ENCODE measurements at regions not wholly inside any gene's neighbourhood (a gene's known extent, or its start where the extent isn't known, plus 50 kb on each side); places are given as distances from the start of the nearest gene placed in this dataset.
"Not testable (repeated sequence)": the region's sequence is repeated elsewhere in the genome, so short reads cannot be mapped to it uniquely, and the experiment has no call there.

GRCh38 chr2:83394134-83394904, 1064.8 kb downstream of the SUCLG1 start:
- H3K9me3 Mint-ChIP-seq = peaks cover 4% of the 10 kb centered on the region
- no peaks in the 10 kb centered on the region for H3K4me1 Mint-ChIP-seq (ENCODE audit: low read depth)
- no peak for DNase-seq
- H3K36me3 Mint-ChIP-seq (ENCODE audit: low read depth) = no peaks in the 10 kb centered on the region
- no peaks in the 10 kb centered on the region for H3K27me3 Mint-ChIP-seq
- no peak overlapping the region for H3K27ac Mint-ChIP-seq
- H3K4me3 Mint-ChIP-seq = no peak overlapping the region

GRCh38 chr2:83388804-83389203, 1070.3 kb downstream of the SUCLG1 start:
- DNase-seq = no peak
- Mint-ChIP-seq H3K4me3 (no peak overlapping the region), H3K9me3 (peaks cover 9% of the 10 kb centered on the region), H3K4me1 (ENCODE audit: low read depth) (no peaks in the 10 kb centered on the region), H3K36me3 (ENCODE audit: low read depth) (no peaks in the 10 kb centered on the region), H3K27me3 (no peaks in the 10 kb centered on the region), H3K27ac (no peak overlapping the region)

- Mint-ChIP-seq H3K4me3 (no peak overlapping the region), H3K36me3 (ENCODE audit: low read depth) (no peaks in the 10 kb centered on the region), H3K27ac (no peak overlapping the region), H3K27me3 (no peaks in the 10 kb centered on the region), H3K4me1 (ENCODE audit: low read depth) (no peaks in the 10 kb centered on the region), H3K9me3 (peaks cover 14% of the 10 kb centered on the region)
- DNase-seq = no peak
Observed at GRCh38 chr2:83386549-83386948, 1072.5 kb downstream of the SUCLG1 start.

GRCh38 chr2:83378921-83379320, 1080.2 kb downstream of the SUCLG1 start:
- H3K4me1 Mint-ChIP-seq (ENCODE audit: low read depth) = no peaks in the 10 kb centered on the region
- no peak overlapping the region for H3K27ac Mint-ChIP-seq
- no peak for DNase-seq
- H3K9me3 Mint-ChIP-seq = peaks cover 15% of the 10 kb centered on the region
- no peaks in the 10 kb centered on the region for H3K36me3 Mint-ChIP-seq (ENCODE audit: low read depth)
- no peaks in the 10 kb centered on the region for H3K27me3 Mint-ChIP-seq
- no peak overlapping the region for H3K4me3 Mint-ChIP-seq

- H3K27me3 Mint-ChIP-seq = no peaks in the 10 kb centered on the region
- H3K9me3 Mint-ChIP-seq = peaks cover 9% of the 10 kb centered on the region
- no peak overlapping the region for H3K27ac Mint-ChIP-seq
- H3K4me3 Mint-ChIP-seq = no peak overlapping the region
- H3K4me1 Mint-ChIP-seq (ENCODE audit: low read depth) = no peaks in the 10 kb centered on the region
- no peak for DNase-seq
- H3K36me3 Mint-ChIP-seq (ENCODE audit: low read depth) = no peaks in the 10 kb centered on the region
Observed at GRCh38 chr2:83376731-83377130, 1082.3 kb downstream of the SUCLG1 start.

GRCh38 chr2:83370419-83370762, 1088.7 kb downstream of the SUCLG1 start:
- H3K4me1 Mint-ChIP-seq (ENCODE audit: low read depth) = no peaks in the 10 kb centered on the region
- no peaks in the 10 kb centered on the region for H3K27me3 Mint-ChIP-seq

GRCh38 chr2:83369601-83370418, 1089.3 kb downstream of the SUCLG1 start:
- peaks cover 4% of the 10 kb centered on the region for H3K9me3 Mint-ChIP-seq
- DNase-seq = no peak
- no peak overlapping the region for H3K4me3 Mint-ChIP-seq
- H3K27me3 Mint-ChIP-seq = no peaks in the 10 kb centered on the region
- H3K36me3 Mint-ChIP-seq (ENCODE audit: low read depth) = no peaks in the 10 kb centered on the region
- no peaks in the 10 kb centered on the region for H3K4me1 Mint-ChIP-seq (ENCODE audit: low read depth)
- no peak overlapping the region for H3K27ac Mint-ChIP-seq

More at GRCh38 chr2:83370419-83370762, 1088.7 kb downstream of the SUCLG1 start:
- Mint-ChIP-seq H3K4me3 (no peak overlapping the region), H3K36me3 (ENCODE audit: low read depth) (no peaks in the 10 kb centered on the region), H3K9me3 (peaks cover 5% of the 10 kb centered on the region), H3K27ac (no peak overlapping the region)
- DNase-seq = no peak

GRCh38 chr2:83368916-83369315, 1090.2 kb downstream of the SUCLG1 start:
- Mint-ChIP-seq H3K4me3 (no peak overlapping the region), H3K27me3 (no peaks in the 10 kb centered on the region), H3K27ac (no peak overlapping the region), H3K36me3 (ENCODE audit: low read depth) (no peaks in the 10 kb centered on the region), H3K9me3 (peaks cover 6% of the 10 kb centered on the region), H3K4me1 (ENCODE audit: low read depth) (no peaks in the 10 kb centered on the region)
- no peak for DNase-seq

GRCh38 chr2:83368461-83368860, 1090.6 kb downstream of the SUCLG1 start:
- H3K36me3 Mint-ChIP-seq (ENCODE audit: low read depth) = no peaks in the 10 kb centered on the region
- H3K9me3 Mint-ChIP-seq = peaks cover 6% of the 10 kb centered on the region
- no peaks in the 10 kb centered on the region for H3K4me1 Mint-ChIP-seq (ENCODE audit: low read depth)
- no peak for DNase-seq
- no peak overlapping the region for H3K4me3 Mint-ChIP-seq
- H3K27ac Mint-ChIP-seq = no peak overlapping the region
- H3K27me3 Mint-ChIP-seq = no peaks in the 10 kb centered on the region

- H3K9me3 Mint-ChIP-seq = peaks cover 12% of the 10 kb centered on the region
- H3K27me3 Mint-ChIP-seq = no peaks in the 10 kb centered on the region
- DNase-seq = no peak
- H3K36me3 Mint-ChIP-seq (ENCODE audit: low read depth) = no peaks in the 10 kb centered on the region
- no peak overlapping the region for H3K27ac Mint-ChIP-seq
- no peak overlapping the region for H3K4me3 Mint-ChIP-seq
- H3K4me1 Mint-ChIP-seq (ENCODE audit: low read depth) = no peaks in the 10 kb centered on the region
Observed at GRCh38 chr2:83365476-83365875, 1093.6 kb downstream of the SUCLG1 start.

GRCh38 chr2:83364264-83364663, 1094.8 kb downstream of the SUCLG1 start:
- H3K36me3 Mint-ChIP-seq (ENCODE audit: low read depth) = no peaks in the 10 kb centered on the region
- DNase-seq = no peak
- no peak overlapping the region for H3K27ac Mint-ChIP-seq
- H3K9me3 Mint-ChIP-seq = peaks cover 12% of the 10 kb centered on the region
- H3K4me3 Mint-ChIP-seq = no peak overlapping the region
- no peaks in the 10 kb centered on the region for H3K4me1 Mint-ChIP-seq (ENCODE audit: low read depth)
- no peaks in the 10 kb centered on the region for H3K27me3 Mint-ChIP-seq

- not testable (repeated sequence) for H3K4me1 Mint-ChIP-seq (ENCODE audit: low read depth); DNase-seq; H3K36me3 Mint-ChIP-seq (ENCODE audit: low read depth); H3K4me3 Mint-ChIP-seq; H3K27ac Mint-ChIP-seq; H3K27me3 Mint-ChIP-seq
- peaks cover 12% of the 10 kb centered on the region for H3K9me3 Mint-ChIP-seq
Observed at GRCh38 chr2:83363138-83363537, 1095.9 kb downstream of the SUCLG1 start.

GRCh38 chr2:83359336-83359735, 1099.7 kb downstream of the SUCLG1 start:
- DNase-seq = no peak
- no peak overlapping the region for H3K4me3 Mint-ChIP-seq
- no peaks in the 10 kb centered on the region for H3K27me3 Mint-ChIP-seq
- no peaks in the 10 kb centered on the region for H3K36me3 Mint-ChIP-seq (ENCODE audit: low read depth)
- peaks cover 9% of the 10 kb centered on the region for H3K9me3 Mint-ChIP-seq
- H3K4me1 Mint-ChIP-seq (ENCODE audit: low read depth) = no peaks in the 10 kb centered on the region
- no peak overlapping the region for H3K27ac Mint-ChIP-seq

GRCh38 chr2:83342860-83343329, 1116.2 kb downstream of the SUCLG1 start:
- Mint-ChIP-seq H3K4me3 (no peak overlapping the region), H3K9me3 (peaks cover 15% of the 10 kb centered on the region), H3K27ac (no peak overlapping the region), H3K27me3 (no peaks in the 10 kb centered on the region), H3K36me3 (ENCODE audit: low read depth) (no peaks in the 10 kb centered on the region), H3K4me1 (ENCODE audit: low read depth) (no peaks in the 10 kb centered on the region)
- DNase-seq = no peak

GRCh38 chr2:83340424-83340823, 1118.7 kb downstream of the SUCLG1 start:
- H3K27ac Mint-ChIP-seq = no peak overlapping the region

More at GRCh38 chr2:83340424-83340823, 1118.7 kb downstream of the SUCLG1 start:
- DNase-seq = no peak
- Mint-ChIP-seq H3K27me3 (no peaks in the 10 kb centered on the region), H3K9me3 (peaks cover 12% of the 10 kb centered on the region), H3K4me1 (ENCODE audit: low read depth) (no peaks in the 10 kb centered on the region), H3K4me3 (no peak overlapping the region), H3K36me3 (ENCODE audit: low read depth) (no peaks in the 10 kb centered on the region)
